BE2C (cell line): ENCODE measurements at regions not wholly inside any gene's neighbourhood (a gene's known extent, or its start where the extent isn't known, plus 50 kb on each side); places are given as distances from the start of the nearest gene placed in this dataset.

Experiments
- DNase-seq: peaks from one replicate; pipeline ENCODE4 v3.0.0-alpha.2; 2020
- H3K27me3 ChIP-seq: fragments of 250-450 bp; sonication (Bioruptor Pico); 2 replicates; pipeline ENCODE4 v1.5.1; 2020; ENCODE audit warnings: mild to moderate bottlenecking
- H3K36me3 ChIP-seq: fragments of 250-450 bp; sonication (Bioruptor Pico); 2 replicates; pipeline ENCODE4 v1.5.1; 2020; ENCODE audit warnings: mild to moderate bottlenecking
- H3K4me1 ChIP-seq: fragments of 250-450 bp; sonication (Bioruptor Pico); 2 replicates; pipeline ENCODE4 v1.5.1; 2020
- H3K4me3 ChIP-seq: 2 replicates; pipeline ENCODE4 v1.5.1; 2011; ENCODE audit warnings: low read depth, low read length
- H3K9me3 ChIP-seq: fragments of 250-450 bp; sonication (Bioruptor Pico); 2 replicates; pipeline ENCODE4 v1.5.1; 2020
- TF ChIP-seq, protein P1 (sequence below): IDR thresholded peaks from 2 replicates; pipeline ENCODE4 v1.5.1; 2012; ENCODE audit warnings: mild to moderate bottlenecking, low read depth, low read length

DNA sequence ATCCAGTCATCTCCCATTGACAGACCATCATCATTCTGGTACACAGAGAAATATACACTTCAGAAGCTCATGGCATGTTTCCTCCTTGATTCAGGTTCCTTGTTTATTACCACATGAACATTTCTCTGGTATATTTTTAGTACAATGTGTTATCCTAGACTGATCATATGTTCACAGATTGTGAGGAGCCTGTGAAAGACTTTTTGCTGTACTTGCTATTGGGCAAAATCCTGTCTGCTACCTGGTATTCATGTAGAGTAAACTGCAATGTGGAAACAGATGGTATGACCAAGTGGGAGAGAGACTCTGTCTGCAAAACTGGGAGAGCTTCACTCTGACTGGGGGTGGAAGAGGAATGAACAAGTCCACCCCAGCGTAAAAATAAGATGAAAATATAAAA lies 657.2 kb downstream of the IRS1 start:
- no peaks in the 10 kb centered on the region for H3K9me3 ChIP-seq
- DNase-seq = no peak
- TF ChIP-seq, protein P1, sequence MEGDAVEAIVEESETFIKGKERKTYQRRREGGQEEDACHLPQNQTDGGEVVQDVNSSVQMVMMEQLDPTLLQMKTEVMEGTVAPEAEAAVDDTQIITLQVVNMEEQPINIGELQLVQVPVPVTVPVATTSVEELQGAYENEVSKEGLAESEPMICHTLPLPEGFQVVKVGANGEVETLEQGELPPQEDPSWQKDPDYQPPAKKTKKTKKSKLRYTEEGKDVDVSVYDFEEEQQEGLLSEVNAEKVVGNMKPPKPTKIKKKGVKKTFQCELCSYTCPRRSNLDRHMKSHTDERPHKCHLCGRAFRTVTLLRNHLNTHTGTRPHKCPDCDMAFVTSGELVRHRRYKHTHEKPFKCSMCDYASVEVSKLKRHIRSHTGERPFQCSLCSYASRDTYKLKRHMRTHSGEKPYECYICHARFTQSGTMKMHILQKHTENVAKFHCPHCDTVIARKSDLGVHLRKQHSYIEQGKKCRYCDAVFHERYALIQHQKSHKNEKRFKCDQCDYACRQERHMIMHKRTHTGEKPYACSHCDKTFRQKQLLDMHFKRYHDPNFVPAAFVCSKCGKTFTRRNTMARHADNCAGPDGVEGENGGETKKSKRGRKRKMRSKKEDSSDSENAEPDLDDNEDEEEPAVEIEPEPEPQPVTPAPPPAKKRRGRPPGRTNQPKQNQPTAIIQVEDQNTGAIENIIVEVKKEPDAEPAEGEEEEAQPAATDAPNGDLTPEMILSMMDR = no peak
- H3K27me3 ChIP-seq = no peaks in the 10 kb centered on the region
- no peaks in the 10 kb centered on the region for H3K4me1 ChIP-seq
- H3K4me3 ChIP-seq = no peak overlapping the region
- H3K36me3 ChIP-seq = no peaks in the 10 kb centered on the region

- Histone ChIP-seq H3K9me3 (no peaks in the 10 kb centered on the region), H3K27me3 (no peaks in the 10 kb centered on the region), H3K36me3 (no peaks in the 10 kb centered on the region), H3K4me3 (no peak overlapping the region), H3K4me1 (no peaks in the 10 kb centered on the region)
- DNase-seq = no peak
- TF ChIP-seq, protein P1 = no peak
Measured at GRCh38 chr2:226140594-226140993, 659.0 kb downstream of the IRS1 start.

DNA sequence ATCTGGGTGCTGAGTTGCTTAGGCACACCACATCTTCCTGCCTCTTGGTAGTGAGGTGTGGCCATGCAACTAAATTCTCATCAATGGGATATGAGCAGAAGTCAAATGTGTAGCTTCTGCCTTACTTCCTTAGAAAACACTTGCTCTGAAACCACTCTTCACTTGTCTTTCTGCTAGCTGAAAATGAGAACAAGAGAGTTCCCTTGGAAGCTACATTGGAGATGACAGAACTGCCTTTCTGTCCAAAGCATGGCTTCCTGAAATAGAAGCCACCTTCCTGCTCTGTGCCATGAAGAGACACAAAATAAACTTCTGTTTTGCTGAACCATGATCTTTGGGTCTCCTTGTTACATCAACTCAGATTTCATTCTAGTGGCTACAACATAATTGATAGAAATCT lies 659.9 kb downstream of the IRS1 start:
- H3K27me3 ChIP-seq = no peaks in the 10 kb centered on the region
- no peaks in the 10 kb centered on the region for H3K9me3 ChIP-seq
- DNase-seq = no peak
- no peaks in the 10 kb centered on the region for H3K4me1 ChIP-seq
- TF ChIP-seq, protein P1 = no peak
- H3K4me3 ChIP-seq = no peak overlapping the region
- no peaks in the 10 kb centered on the region for H3K36me3 ChIP-seq

- TF ChIP-seq, protein P1 = no peak
- DNase-seq = no peak
- Histone ChIP-seq H3K4me1 (no peaks in the 10 kb centered on the region), H3K9me3 (no peaks in the 10 kb centered on the region), H3K4me3 (no peak overlapping the region), H3K27me3 (no peaks in the 10 kb centered on the region), H3K36me3 (no peaks in the 10 kb centered on the region)
Measured at GRCh38 chr2:226137201-226137811, 662.3 kb downstream of the IRS1 start.

- H3K36me3 ChIP-seq = no peaks in the 10 kb centered on the region
- TF ChIP-seq, protein P1 = no peak
- no peak for DNase-seq
- H3K9me3 ChIP-seq = no peaks in the 10 kb centered on the region
- no peak overlapping the region for H3K4me3 ChIP-seq
- no peaks in the 10 kb centered on the region for H3K27me3 ChIP-seq
- H3K4me1 ChIP-seq = no peaks in the 10 kb centered on the region
Measured at GRCh38 chr2:226136739-226137138, 662.9 kb downstream of the IRS1 start.

DNA sequence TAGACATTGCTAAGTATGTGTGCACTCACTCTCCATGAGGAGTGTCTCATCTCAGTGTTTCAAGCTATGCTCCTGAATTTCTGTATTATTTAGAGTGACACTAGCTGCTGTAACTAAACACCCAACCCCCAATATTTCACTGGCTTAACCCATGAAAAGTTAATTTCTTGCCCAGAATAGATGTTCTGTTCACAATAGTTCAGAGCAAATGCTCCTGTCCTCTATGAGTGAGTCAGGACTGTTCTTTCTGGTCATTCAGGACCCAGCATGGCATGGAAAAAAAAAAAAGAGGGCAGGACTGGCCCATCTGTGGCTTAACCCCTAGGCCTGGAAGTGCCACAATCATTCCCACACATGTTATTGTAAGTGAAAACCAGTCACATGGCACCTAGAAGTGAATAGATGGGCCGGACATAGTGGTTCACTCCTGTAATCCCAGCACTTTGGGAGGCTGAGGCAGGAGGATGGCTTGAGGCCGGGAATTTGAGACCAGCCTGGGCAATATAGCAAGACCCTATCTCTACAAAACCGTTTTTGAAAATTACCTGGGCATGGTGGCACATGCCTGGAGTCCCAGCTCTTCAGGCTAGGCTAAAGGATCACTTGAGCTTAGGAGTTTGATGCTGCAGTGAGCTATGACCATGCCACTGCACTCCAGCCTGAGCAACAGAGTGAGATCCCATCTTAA lies 663.6 kb downstream of the IRS1 start:
- TF ChIP-seq, protein P1 = no peak
- Histone ChIP-seq H3K4me3 (no peak overlapping the region), H3K27me3 (no peaks in the 10 kb centered on the region), H3K9me3 (no peaks in the 10 kb centered on the region), H3K4me1 (no peaks in the 10 kb centered on the region), H3K36me3 (no peaks in the 10 kb centered on the region)
- no peak for DNase-seq
